SH-SY5Y (cell line): ENCODE measurements at regions not wholly inside any gene's neighbourhood (a gene's known extent, or its start where the extent isn't known, plus 50 kb on each side); places are given as distances from the start of the nearest gene placed in this dataset.

ENCODE experiments used
- GATA2 ChIP-seq: IDR thresholded peaks from 2 replicates; pipeline ENCODE4 v1.6.1; 2011; ENCODE audit warnings: mild to moderate bottlenecking, low read depth, low read length
- GATA3 ChIP-seq: IDR thresholded peaks from 2 replicates; pipeline ENCODE4 v1.6.1; 2011; ENCODE audit warnings: low read depth, mild to moderate bottlenecking, low read length, moderate library complexity

- no peak for TF ChIP-seq GATA2
- no peak for TF ChIP-seq GATA3
Observed at GRCh38 chr18:78875016-78875777, 104.4 kb upstream of the SALL3 start.
